Heart left ventricle (tissue), 13 donors: ENCODE measurements at regions not wholly inside any gene's neighbourhood (a gene's known extent, or its start where the extent isn't known, plus 50 kb on each side); places are given as distances from the start of the nearest gene placed in this dataset.

ENCODE experiments used
- POLR2A ChIP-seq, 2 donors: fragments of 450-650 bp; IDR thresholded peaks; one replicate each; pipeline ENCODE4 v1.6.1; 2017; ENCODE audit warnings: antibody characterized with exemption in 2 of 2, mild to moderate bottlenecking in 2 of 2, moderate library complexity in 2 of 2
- TF ChIP-seq, protein P1 (sequence below), 12 donors: fragments of 200-600 bp; sonication (generic) in 4 of 12; IDR thresholded peaks; one replicate each; pipeline versions ENCODE4 v1.5.0 to v1.8.0; 2018 to 2022; ENCODE audit warnings: antibody characterized with exemption in 12 of 12, mild to moderate bottlenecking in 5 of 12
- donor health status: ischemic (EF 13 %, LVEDD 7.1; RV severe dilation, severe dysfunction).
- donor health status: DM: no; HTN: yes; CAD: no.
- donor health status: DM: no; HTN: no; CAD: no.
- donor health status: ischemic (EF 25% LVEDD 6.9; RV normal size, moderate dysfunction).
- donor health status: ischemic (EF 25% LVEDD 5.7; RV mildly dilated, moderate dysfunction).
- donor health status: ischemic (EF 35%, LVEDD 5.7; RV mildly dilated, moderate dysfunction).
- donor health status: nonischemic (EF 11% LVEDD 7.7; RV severe dilation, severe dysfunction).
- donor health status: DM: yes; HTN: yes; CAD: no.
- donor health status: PGD.
- donor health status: ischemic (EF 29% LVEDD 5.4; RV normal size, mild dysfunction).
- donor health status: nonischemic (EF 23%, LVEDD 6.1; RV moderate dilation, normal function).

DNA sequence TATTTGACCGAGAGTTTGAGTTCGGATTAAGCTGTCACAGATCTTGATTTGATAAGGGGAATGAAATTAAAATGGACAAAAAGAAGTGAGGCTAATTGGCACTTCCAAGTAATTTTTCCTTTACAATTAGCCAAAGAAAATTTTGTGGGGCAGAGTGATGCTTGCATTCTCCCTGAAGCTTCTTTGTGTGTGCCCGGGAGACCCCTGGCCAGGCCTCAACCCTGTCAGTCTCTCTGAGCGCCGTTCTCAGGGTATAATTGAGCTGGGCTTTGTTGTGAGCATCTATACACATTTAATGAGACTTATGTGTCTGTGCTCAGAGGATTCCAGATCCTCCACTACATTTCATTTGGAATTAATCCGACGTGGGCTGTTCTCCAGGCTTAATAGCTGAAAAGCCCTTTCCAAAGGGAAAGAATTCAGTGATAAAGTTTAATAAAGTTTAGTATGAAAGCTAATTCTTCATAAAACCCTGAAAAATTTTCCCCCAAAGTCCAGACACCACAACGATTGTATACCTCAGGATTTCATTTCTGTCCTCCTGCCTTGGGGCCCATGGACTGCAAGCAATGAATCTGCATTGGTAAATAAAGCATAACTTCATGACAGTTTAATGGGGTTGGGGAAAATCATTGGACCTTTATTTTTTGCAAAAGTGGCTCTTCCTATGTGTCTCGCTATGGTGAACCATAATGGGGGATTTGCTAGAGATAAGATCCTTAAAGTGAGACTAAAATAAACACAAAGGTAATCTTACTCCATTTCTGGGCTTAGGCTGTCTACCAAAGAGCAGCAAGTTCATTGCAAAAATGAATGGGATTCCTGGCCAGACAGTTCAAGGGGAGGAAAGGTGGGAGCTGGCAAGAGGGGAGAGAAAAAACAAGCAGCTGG, 292.6 kb downstream of the C12orf75 start:
- TF ChIP-seq, protein P1, sequence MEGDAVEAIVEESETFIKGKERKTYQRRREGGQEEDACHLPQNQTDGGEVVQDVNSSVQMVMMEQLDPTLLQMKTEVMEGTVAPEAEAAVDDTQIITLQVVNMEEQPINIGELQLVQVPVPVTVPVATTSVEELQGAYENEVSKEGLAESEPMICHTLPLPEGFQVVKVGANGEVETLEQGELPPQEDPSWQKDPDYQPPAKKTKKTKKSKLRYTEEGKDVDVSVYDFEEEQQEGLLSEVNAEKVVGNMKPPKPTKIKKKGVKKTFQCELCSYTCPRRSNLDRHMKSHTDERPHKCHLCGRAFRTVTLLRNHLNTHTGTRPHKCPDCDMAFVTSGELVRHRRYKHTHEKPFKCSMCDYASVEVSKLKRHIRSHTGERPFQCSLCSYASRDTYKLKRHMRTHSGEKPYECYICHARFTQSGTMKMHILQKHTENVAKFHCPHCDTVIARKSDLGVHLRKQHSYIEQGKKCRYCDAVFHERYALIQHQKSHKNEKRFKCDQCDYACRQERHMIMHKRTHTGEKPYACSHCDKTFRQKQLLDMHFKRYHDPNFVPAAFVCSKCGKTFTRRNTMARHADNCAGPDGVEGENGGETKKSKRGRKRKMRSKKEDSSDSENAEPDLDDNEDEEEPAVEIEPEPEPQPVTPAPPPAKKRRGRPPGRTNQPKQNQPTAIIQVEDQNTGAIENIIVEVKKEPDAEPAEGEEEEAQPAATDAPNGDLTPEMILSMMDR (IDR thresholded peaks at IDR 0.05) = no peak
- no peak for TF ChIP-seq POLR2A (IDR thresholded peaks at IDR 0.05)
